ENCODE measurements at regions not wholly inside any gene's neighbourhood (a gene's known extent, or its start where the extent isn't known, plus 50 kb on each side); places are given as distances from the start of the nearest gene placed in this dataset.

DNA sequence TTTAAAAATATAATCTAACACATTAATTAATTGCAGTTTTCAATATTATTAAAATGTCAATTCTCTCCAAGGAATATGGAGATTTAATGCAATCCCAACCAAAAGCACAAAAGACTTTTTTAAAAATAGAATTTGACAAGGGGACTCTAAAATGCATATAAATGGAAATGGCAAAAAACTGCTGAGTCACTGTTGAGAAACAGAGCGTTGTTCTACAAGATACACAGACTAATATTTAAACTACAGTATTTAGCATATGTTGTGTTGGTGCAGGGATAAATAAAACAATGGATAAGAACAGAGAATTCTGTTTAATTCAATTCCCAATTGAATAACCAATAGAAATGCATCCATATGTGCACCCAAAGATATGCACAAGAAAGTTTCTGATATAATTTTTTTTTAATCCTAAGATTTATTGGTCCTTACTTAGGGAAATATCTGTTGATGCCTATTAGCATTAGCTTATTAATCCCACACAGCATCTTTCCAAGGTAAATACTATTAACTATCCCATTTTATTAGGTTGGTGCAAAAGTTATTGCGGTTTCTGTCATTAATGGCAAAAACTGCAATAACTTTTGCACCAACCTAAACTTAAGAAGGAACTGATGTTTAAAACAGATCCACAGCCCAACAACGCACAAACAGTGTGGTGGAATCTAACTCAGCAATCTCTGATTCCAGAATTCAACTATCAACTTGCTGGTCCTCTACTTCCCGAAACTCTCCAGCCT, 86.8 kb upstream of the VEGFC start:
- H3K4me3 ChIP-seq (ENCODE audit: insufficient read depth, low read length): no peak overlapping the region
- peaks cover 35% of the 10 kb centered on the region for H3K79me2 ChIP-seq (ENCODE audit: insufficient read depth, low read length)
- peaks cover 38% of the 10 kb centered on the region for H3K4me1 ChIP-seq (ENCODE audit: insufficient read depth, low read length)
- H3K27me3 ChIP-seq (ENCODE audit: insufficient read depth, low read length): no peaks in the 10 kb centered on the region
- DNase-seq (ENCODE audit: insufficient read length, low spot score, missing footprints): no peak
- no peak overlapping the region for H3K27ac ChIP-seq (ENCODE audit: low read depth, low read length)
- H3K4me2 ChIP-seq (ENCODE audit: insufficient read depth, low read length): no peak overlapping the region
- no peaks in the 10 kb centered on the region for H3K36me3 ChIP-seq (ENCODE audit: insufficient read depth, low read length)
- no peak overlapping the region for H2AFZ ChIP-seq (ENCODE audit: low read length)
- no peaks in the 10 kb centered on the region for H3K9me3 ChIP-seq (ENCODE audit: low read depth, low read length)
- TF ChIP-seq, protein P1, sequence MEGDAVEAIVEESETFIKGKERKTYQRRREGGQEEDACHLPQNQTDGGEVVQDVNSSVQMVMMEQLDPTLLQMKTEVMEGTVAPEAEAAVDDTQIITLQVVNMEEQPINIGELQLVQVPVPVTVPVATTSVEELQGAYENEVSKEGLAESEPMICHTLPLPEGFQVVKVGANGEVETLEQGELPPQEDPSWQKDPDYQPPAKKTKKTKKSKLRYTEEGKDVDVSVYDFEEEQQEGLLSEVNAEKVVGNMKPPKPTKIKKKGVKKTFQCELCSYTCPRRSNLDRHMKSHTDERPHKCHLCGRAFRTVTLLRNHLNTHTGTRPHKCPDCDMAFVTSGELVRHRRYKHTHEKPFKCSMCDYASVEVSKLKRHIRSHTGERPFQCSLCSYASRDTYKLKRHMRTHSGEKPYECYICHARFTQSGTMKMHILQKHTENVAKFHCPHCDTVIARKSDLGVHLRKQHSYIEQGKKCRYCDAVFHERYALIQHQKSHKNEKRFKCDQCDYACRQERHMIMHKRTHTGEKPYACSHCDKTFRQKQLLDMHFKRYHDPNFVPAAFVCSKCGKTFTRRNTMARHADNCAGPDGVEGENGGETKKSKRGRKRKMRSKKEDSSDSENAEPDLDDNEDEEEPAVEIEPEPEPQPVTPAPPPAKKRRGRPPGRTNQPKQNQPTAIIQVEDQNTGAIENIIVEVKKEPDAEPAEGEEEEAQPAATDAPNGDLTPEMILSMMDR (IDR thresholded peaks at IDR 0.05; ENCODE audit: extremely low read depth, low read depth, low read length): no peak
- H4K20me1 ChIP-seq (ENCODE audit: insufficient read depth, low read length): no peaks in the 10 kb centered on the region

DNA sequence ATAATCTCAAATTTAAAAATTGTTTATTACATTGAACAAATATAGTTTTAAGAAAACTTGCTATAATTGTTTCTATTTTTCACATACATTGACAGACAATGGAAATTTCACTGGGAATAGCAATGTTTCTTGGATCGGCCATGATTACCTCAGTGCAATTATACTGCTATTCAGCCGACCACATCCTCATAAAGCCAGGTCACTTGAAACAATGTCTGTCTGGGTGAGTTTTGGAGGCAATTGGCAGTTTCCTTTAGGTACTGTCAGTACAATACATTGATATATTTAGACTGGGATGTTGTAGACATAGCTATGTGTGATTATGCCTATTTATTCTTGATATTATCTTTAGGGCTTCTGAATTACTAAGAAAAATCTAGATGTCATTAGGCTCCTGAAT, 89.5 kb upstream of the VEGFC start:
- Histone ChIP-seq H3K4me2 (ENCODE audit: insufficient read depth, low read length) (peak overlapping the region; percentile 78), H3K79me2 (ENCODE audit: insufficient read depth, low read length) (peaks cover 33% of the 10 kb centered on the region), H3K9me3 (ENCODE audit: low read depth, low read length) (no peaks in the 10 kb centered on the region), H3K27me3 (ENCODE audit: insufficient read depth, low read length) (no peaks in the 10 kb centered on the region), H2AFZ (ENCODE audit: low read length) (no peak overlapping the region), H4K20me1 (ENCODE audit: insufficient read depth, low read length) (no peaks in the 10 kb centered on the region), H3K4me1 (ENCODE audit: insufficient read depth, low read length) (peaks cover 43% of the 10 kb centered on the region), H3K4me3 (ENCODE audit: insufficient read depth, low read length) (no peak overlapping the region), H3K27ac (ENCODE audit: low read depth, low read length) (peak overlapping the region; percentile 88), H3K36me3 (ENCODE audit: insufficient read depth, low read length) (no peaks in the 10 kb centered on the region)
- TF ChIP-seq, protein P1 (IDR thresholded peaks at IDR 0.05; ENCODE audit: extremely low read depth, low read depth, low read length): no peak
- no peak for DNase-seq (ENCODE audit: insufficient read length, low spot score, missing footprints)

DNA sequence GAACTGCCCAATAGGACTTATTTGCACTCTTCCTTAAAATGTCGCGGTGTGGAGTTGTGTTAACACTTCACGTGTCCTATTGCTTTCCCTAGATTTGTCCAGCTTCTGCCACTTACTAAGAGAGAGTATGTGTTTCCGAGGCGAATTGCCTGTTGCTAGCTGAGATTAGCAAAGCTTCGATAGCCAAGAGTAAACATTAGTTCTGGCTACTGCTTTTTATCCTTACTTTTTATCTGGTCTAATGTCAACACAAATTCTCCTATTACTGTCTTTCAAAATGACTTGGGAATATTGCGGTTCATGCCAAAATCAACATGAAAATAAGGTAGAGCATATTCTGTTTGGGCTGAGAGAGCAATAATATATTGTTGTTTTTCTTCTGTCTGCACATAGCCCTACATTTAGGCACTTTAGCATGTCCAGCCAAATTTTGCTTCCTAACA, 90.4 kb upstream of the VEGFC start:
- Histone ChIP-seq H4K20me1 (ENCODE audit: insufficient read depth, low read length) (no peaks in the 10 kb centered on the region), H3K4me2 (ENCODE audit: insufficient read depth, low read length) (peak overlapping the region; percentile 78), H3K79me2 (ENCODE audit: insufficient read depth, low read length) (peaks cover 30% of the 10 kb centered on the region), H3K27me3 (ENCODE audit: insufficient read depth, low read length) (no peaks in the 10 kb centered on the region), H2AFZ (ENCODE audit: low read length) (peak overlapping the region; percentile 0), H3K4me3 (ENCODE audit: insufficient read depth, low read length) (peak overlapping the region; percentile 39), H3K4me1 (ENCODE audit: insufficient read depth, low read length) (peaks cover 43% of the 10 kb centered on the region), H3K9me3 (ENCODE audit: low read depth, low read length) (no peaks in the 10 kb centered on the region), H3K27ac (ENCODE audit: low read depth, low read length) (peak overlapping the region; percentile 88), H3K36me3 (ENCODE audit: insufficient read depth, low read length) (no peaks in the 10 kb centered on the region)
- TF ChIP-seq, protein P1 (IDR thresholded peaks at IDR 0.05; ENCODE audit: extremely low read depth, low read depth, low read length): no peak
- no peak for DNase-seq (ENCODE audit: insufficient read length, low spot score, missing footprints)

DNA sequence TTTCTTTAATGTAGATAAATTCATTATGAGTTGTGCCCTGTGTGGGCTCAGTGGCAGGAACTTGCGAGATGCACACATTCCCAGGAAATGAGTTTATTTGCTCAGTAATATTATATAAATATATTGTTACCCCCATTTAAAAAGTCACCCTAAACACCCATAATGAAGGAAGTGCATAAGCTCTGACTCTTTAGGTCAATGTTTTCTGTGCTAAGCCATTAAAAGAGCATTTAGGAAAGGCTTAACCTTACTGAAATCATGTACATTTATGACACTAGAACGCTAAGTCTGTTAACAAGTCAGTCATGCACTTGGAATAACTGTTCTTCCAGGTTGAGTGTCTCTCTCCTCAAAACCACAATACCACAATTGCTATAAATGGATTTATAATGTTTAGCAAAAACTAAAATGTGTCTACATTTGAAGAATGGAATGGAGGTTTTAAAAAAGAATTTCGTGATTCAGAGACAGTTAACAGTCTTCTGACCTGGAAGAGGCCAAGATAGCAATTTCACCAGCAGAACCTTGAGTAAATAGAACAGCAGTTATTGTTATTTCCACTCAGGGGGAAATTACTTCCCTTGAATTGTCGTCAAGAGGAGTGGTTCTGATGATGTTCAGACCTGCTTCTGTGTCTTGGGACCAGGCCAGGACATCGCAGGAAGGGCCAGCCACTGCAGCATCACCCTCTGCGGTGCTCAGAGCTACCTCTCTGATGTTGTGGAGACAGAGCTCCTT, 91.1 kb upstream of the VEGFC start:
- Histone ChIP-seq H3K27me3 (ENCODE audit: insufficient read depth, low read length) (no peaks in the 10 kb centered on the region), H3K79me2 (ENCODE audit: insufficient read depth, low read length) (peaks cover 28% of the 10 kb centered on the region), H3K4me1 (ENCODE audit: insufficient read depth, low read length) (peaks cover 43% of the 10 kb centered on the region), H3K9me3 (ENCODE audit: low read depth, low read length) (no peaks in the 10 kb centered on the region), H2AFZ (ENCODE audit: low read length) (no peak overlapping the region), H3K4me2 (ENCODE audit: insufficient read depth, low read length) (peak overlapping the region; percentile 78), H3K4me3 (ENCODE audit: insufficient read depth, low read length) (peak overlapping the region; percentile 41), H4K20me1 (ENCODE audit: insufficient read depth, low read length) (no peaks in the 10 kb centered on the region), H3K36me3 (ENCODE audit: insufficient read depth, low read length) (no peaks in the 10 kb centered on the region), H3K27ac (ENCODE audit: low read depth, low read length) (peak overlapping the region; percentile 88)
- TF ChIP-seq, protein P1 (IDR thresholded peaks at IDR 0.05; ENCODE audit: extremely low read depth, low read depth, low read length): no peak
- DNase-seq (ENCODE audit: insufficient read length, low spot score, missing footprints): peak; percentile 80
